ENCODE measurements at regions not wholly inside any gene's neighbourhood (a gene's known extent, or its start where the extent isn't known, plus 50 kb on each side); places are given as distances from the start of the nearest gene placed in this dataset.

GRCh38 chr6:128600397-128600951 lies 80.1 kb upstream of the PTPRK start:
- TF ChIP-seq CTCF (conservative IDR thresholded peaks at IDR 0.05; ENCODE audit: low read depth, low read length): no peak
- no peak for TF ChIP-seq EZH2 (IDR thresholded peaks at IDR 0.05; ENCODE audit: low read length, unreplicated experiment)
- TF ChIP-seq EZH2phosphoT487 (IDR thresholded peaks at IDR 0.05; ENCODE audit: borderline replicate concordance, low read length): no peak
